ENCODE measurements at regions not wholly inside any gene's neighbourhood (a gene's known extent, or its start where the extent isn't known, plus 50 kb on each side); places are given as distances from the start of the nearest gene placed in this dataset.
"Not testable (repeated sequence)": the region's sequence is repeated elsewhere in the genome, so short reads cannot be mapped to it uniquely, and the experiment has no call there.

DNA sequence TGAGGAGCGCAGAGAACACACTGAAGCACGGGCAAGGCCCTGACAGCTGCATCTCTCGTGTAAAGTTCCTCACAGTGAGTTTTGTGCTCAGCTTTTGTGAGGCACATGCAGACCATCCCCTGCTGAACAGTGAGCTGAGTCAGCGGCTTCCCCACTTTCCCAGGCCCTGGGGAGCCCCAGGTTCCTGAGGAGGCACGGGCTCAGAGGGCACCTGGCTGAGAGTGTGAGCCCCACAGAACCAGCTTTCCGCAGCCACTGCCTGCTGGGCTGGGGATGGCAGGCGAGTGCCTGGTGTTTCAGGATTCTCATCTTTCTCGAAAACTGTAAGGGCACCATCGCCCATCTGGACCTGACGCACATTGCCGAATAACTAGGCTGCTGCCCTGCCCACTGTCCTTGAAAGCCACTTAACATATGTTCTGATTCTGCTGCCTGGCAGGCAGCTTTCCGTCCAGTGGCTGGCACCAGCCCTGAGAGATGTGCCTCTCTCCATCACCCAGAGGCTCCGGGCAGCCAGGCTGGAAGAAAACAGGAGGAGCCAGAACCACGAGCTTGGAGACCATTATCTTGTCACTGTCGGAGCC is 266.7 kb upstream of the FOXF1 start:
- no peak for FAIRE-seq

DNA sequence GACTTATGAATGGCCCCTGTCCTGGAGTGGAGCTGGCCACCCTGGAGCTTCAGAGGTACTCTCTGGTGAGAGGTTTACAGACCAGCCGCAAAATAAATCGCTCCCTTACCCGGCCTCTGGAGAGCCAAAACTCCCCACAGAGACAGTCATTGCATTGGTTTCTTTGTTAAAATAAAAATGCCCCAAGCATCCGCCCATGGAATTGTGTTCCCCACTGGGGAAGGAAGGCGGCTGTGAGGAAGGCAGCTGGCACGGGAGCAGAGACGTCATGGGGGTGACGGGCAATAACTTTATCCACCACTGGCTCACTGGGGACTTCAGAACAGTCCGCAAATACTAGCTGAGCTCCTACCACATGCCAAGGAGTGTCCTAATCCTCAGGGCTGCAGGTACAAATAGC is 266.2 kb upstream of the FOXF1 start:
- no peak for FAIRE-seq

DNA sequence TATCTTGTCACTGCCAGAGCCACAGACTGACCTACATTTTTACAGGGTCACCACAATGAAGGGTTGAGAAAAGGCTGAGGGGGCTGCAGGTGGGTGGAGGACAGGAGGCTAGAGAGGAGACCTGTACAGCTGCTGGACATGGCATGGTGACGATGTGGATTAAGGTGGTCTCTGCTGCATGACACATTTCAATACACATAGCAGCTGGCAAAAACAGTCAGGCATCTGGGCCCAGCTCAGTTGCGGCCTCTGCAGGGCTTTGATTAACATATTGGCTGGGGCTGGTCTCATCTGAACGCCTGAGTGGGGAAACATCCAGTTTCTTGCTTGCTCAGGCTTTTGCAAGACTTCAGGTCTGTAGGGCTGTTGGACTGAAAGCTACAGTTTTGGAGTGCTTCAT is 265.4 kb upstream of the FOXF1 start:
- no peak for FAIRE-seq

DNA sequence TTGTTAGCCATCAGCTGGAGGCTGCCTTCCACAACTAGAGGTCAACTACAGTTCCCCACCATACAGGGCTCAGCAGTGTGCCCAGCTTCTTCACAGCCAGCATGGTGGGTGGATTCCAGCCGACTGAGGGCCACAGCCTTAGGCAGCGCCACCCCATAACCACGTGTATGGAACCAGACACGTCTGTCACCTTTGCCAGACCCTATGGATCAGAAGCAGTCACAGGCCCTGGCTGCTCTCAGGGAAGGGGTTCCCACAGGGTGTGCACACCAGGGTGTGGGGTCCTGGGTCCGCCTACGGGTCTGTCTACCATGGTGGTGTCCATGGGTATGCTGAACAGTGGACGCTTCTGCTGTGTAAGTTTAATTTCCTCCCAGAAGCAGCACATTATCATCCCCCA is 265.0 kb upstream of the FOXF1 start:
- no peak for FAIRE-seq

DNA sequence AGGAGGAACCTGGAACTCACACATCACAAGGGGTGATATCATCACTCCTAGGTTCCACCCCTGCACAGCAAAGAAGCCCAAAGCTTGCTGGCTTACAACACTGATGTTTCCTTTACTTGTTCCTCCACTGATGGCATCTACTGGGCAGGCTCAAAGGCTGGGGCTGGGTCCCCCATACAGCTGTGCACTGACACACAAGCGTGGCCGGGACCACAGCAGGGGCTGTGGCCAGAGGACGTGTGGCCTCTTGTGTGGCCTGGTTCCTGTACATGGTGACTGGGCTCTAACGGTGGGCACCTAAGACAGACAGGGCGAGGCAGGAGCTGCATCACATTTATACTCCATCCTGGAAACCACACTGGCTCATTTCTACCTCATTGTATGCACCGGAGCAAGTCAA is 264.4 kb upstream of the FOXF1 start:
- no peak for FAIRE-seq

DNA sequence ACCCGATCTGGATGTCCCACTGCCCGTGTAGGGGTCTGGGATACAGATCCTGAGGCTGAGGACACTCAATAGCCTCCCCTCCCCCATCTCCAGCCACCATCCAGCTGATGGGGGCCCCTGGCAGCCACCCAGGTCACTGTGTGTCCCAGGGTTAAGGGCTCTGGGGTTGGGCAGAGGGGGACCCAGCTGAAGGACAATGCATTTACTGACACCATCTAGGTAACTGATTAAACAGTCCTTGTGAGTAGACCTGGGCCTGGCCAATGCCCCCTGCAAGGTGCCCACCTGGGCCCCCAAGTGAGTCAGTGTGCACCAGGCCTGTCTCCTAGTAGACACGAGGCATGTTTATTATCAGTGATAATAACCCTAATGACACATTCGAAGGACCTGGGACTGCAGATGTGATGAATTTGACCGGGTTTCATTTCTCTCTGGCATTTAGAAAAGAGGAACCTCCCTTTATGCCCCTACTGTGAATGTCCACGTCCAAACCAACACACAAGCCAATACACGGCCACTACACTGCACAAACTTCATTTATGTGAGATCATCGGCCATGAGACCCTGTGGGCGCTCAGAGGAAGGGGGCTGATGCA is 261.9 kb upstream of the FOXF1 start:
- no peak for FAIRE-seq

DNA sequence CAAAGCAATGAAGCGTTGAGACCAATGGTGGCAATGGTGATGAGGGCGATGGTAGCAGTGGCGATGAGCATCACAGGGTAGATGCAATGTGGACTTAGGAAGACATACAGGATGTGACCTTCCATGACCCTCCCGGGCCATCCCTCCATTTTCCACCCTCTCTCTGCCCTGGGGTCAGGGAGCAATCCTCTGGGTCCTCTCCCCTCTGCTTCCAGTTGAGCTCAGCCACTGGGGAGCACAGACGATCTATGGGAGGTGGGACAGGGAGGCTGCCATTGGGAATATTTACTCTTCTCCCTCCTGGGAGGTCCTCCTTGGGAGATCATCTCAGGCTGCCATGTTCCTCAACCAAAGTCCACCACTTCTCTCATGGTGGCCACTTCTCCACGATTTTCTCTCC is 260.7 kb upstream of the FOXF1 start:
- no peak for FAIRE-seq

DNA sequence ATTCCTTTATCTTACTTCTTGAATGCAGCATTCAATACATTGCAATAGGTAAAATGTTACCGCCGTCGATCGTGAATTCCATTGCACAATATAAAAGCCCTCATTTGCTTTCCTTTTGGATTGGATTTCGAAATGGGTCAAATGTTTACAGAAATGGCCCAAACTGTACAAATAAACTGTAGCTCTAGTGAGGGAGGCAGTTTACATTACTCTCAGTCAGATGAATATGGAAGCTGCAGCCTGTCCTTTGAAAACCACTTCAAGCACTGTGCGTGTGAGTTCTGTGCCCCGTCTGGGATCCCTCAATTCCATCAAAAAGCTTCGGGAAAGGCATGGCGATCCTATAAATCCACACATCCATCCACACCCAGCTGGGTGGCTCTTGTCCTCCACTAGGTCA is 258.6 kb upstream of the FOXF1 start:
- no peak for FAIRE-seq

DNA sequence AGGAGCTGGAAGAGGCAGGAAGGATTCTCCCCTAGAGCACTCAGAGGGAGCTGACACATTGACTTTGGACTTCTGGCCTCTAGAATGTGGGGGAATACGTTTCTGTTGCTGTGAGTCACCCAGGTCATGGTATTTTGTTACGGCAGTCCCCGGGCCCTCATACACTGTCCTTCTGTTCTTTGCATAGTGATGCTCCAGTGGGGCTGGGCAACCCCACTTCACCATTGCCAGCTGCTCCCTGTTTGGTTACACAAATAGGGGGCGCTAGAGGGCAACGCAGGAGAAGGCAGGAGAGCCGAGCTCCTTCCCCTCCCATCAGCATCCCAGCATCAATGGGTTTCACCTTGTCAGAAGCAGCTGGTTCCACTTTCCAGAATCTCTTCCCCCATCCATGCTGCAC is 257.7 kb upstream of the FOXF1 start:
- FAIRE-seq = no peak

DNA sequence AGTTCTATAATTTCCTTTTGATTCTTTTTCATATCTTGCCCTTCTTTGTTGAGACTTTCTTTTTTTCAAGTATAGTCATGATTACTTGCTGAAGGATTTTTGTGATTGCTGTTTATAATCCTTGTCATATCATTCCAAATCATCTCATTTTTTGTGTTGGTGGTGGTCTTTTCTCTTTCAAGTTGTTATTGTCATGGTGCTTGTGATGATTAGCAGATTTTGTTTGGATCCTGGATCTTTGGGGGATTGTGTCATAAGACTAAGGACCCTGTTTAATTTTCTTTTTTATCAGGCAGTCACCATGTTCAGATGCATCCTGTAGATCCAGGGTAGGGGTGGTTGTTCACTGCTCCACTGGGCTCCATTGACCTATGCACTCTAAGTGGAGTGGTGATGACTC is 254.4 kb upstream of the FOXF1 start:
- no peak for FAIRE-seq

DNA sequence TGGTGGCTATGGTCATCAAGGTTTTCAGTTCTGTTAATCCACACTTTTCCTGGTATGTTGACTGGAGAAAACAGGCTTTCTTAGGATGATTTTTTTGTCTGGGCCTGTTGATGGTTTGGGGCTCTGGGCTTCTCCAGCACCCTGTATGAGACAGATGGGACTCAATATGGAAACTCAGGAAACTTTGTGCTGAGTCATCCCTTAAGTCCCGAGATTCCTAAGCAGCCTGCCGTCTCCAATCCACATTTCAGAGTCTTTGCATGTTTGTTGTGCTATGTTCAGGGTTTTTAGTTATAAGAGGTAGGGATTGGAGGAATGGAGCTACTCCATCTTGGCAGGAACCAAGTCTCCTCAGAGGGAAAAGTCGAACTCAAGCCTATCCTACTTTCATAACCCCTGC is 253.3 kb upstream of the FOXF1 start:
- FAIRE-seq = no peak

DNA sequence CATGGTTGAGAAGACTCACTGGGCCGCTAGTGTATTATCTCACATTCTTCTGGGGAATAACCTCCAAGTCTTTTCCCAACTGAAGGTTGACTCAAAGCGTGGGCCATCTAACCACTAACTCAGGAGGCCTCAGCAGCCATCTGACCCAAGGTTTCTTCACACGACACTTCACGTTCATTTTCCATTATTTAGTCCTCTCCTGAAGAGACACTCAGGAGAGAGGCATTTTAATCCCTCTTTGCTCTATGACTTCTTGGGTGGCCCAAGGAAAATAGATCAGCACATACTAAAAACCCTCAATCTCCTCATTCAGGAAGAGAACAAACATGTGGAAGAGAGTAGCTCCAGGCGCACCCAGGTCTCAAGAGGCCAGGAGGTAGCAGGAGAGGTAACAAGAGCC is 252.8 kb upstream of the FOXF1 start:
- FAIRE-seq = no peak

DNA sequence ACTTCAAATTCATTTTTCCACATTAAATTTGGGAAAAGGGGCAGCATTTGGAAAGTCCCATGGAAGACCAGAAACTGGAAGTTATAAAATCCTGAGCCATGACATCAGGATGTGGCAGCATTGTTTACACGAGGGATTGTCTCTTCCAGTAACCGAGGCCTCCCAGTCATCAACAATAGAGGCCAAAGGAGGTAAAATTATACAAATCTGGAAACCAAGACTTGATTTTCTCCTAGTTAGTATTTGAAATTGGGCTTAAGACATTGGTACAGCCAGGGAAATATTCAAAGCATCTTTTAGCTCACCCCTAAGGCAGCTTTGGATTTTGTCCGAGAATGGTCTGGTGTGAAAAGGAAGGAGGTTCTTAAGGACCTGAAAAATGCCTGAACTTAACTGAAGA is 251.6 kb upstream of the FOXF1 start:
- FAIRE-seq = no peak

DNA sequence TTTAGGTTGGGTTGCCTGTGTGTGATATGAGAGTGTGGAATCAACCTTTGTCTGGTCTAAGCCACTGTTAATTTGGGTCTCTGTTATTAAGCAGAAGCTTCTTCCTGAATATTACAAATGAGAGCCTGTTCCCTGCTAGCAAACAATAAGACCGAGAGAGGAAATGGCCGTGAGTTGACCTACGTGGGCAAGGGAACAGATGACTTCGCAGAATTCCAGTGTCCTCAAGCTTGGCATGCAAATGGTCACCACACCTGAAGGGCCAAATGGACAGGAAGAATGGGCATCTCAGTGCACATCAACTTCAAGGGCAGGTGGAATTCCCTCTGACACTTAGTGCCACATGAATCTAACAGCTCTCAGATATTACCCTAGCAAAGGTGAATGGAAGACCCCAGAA is 250.8 kb upstream of the FOXF1 start:
- FAIRE-seq = no peak

DNA sequence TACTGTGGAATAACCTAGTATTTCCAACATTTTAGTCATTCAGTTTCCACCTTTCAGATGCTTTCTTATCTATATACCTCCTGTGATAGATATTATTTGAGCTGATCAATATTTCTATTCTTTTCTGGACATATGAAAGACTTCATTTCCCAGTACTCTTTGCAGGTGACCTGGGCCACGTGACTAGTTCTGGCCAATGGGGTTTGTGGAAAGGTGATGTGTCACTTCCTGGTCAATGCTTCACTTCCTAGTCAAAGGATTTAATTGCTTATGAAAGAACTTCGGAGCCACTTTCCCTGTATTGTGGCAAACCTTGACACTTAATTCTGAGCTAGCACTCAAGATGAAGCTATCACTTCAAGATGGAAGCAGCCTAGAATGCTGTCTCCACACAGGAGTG is 248.9 kb upstream of the FOXF1 start:
- no peak for FAIRE-seq

DNA sequence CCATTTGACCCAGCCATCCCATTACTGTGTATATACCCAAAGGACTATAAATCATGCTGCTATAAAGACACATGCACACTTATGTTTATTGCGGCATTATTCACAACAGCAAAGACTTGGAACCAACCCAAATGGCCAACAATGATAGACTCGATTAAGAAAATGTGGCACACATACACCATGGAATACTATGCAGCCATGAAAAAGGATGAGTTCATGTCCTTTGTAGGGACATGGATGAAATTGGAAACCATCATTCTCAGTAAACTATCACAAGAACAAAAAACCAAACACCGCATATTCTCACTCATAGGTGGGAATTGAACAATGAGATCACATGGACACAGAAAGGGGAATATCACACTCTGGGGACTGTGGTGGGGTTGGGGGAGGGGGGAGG is 242.7 kb upstream of the FOXF1 start:
- not testable (repeated sequence) for FAIRE-seq

DNA sequence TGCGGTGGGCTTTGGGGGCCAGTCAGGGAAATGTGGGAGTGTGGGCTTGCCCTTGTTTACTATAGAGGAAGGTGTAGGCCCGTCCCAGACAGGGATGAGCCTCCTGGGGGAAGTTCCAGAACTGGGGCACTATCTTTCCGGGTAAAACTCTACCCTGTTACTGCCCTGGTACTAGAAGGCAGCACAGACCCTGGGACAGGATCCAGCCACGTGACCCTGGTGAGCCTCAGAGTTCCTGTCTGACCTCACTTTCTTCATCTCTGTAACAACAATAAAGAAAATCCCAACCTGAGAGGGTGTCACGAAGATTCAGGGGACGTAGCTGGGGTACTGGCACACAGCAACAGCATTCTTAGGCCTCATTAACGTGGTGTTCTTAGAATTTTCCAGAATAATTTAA is 239.6 kb upstream of the FOXF1 start:
- no peak for FAIRE-seq

DNA sequence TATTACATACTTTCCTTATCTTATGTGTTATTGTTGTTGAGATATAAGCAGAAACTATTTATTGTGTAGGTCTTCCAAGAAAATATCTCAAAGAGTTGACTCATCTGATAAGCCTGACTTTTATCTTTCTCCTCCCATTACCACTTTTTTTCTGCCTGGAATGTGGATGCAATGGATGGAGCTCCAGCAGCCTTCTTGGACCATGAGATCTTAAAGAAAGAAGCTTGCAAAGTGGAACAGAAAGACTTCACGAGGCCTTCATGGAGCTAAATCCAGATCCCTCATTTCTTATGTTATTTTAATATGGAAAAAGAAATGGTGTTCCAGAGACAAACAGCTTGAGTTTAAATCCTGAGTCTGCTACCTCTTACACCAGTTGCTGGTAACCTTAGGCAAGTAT is 237.6 kb upstream of the FOXF1 start:
- FAIRE-seq = no peak

DNA sequence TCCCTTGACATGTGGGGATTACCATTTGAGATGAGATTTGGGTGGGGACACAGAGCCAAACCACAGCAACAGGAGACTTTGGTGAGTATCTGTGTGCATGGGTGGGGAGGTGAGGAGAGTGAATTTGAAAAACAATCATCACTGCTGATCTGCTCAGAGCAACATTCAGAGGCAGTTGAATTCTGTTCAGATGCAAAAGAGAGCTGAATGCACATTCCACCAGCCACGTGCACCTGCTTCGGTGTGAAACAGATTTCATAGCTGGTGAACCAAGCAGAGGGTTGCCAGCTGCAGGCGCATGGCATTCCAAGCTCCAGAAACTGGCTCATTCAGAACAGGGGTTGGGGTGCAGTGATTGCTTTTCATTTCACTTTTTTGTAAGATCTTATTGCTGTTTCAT is 233.1 kb upstream of the FOXF1 start:
- FAIRE-seq = no peak

DNA sequence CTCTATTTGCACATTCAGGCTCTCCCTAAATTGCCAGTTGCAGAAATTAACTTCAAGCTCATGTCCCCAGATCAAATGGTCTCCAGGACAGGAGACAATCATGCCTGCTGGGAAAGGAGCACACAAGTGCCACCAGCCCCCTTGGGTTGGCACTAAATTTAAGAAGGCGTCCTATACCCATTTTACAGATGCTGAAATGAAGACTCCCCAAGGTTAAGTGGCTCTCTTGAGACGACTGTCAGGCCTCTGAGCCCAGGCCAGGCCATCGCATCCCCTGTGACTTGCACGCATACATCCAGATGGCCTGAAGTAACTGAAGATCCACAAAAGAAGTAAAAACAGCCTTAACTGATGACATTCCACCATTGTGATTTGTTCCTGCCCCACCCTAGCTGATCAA is 232.5 kb upstream of the FOXF1 start:
- FAIRE-seq = not testable (repeated sequence)

DNA sequence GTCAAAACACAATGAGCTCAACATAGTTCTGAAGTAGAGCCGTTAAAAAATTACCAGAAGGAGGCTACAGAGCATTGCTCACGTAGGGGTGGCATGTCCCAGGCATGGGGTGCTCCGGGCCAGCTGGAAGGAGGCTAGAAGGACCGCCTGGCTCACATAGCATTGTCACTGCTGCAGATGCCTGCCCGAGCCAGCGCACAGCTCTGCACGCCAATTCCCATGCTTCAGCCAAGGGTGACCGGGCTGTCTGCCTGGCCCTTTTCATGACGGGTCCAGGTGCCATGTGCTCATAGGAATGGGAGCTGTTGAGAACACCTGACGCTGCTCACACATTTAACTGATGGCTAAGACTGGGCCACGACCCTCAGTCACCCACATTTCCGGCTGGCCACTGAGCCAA is 228.9 kb upstream of the FOXF1 start:
- FAIRE-seq = no peak

DNA sequence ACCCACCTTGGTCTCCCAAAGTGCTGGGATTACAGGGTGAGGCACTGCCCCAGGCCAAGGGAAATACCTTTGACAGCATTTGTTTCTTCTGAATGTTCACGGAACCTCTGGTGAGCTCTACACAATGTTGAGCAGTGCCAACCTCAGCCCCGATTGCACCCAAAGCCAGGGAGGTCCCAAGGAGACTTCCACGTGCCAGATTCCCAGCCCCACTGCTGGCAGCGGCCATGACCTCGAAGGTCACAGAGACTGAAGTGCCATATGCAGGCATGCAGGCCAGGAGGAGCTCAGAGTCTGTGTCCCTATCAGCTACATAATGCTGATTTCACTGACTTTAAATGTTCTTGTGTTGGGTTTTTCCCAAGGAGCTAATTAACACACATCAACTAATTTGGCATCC is 226.4 kb upstream of the FOXF1 start:
- FAIRE-seq = no peak

DNA sequence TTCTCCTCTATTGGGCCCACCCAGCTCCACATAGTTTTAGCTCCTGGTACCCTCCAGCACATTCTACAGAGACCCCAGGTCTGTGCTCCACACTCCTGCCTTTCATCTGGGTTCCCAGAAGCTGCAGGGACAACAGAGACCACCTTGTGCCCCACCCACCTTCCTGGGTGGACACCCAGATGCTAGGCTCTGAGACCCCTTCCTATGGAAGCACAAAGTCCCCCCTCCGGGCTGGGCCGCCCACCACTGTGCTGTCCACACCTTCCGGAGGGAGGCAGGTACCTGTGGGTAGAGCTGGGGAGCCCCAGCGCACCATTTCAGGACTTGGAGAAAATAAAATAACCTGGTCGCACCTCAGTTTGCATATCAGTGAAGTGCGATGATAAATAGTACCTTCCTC is 224.9 kb upstream of the FOXF1 start:
- FAIRE-seq = no peak

DNA sequence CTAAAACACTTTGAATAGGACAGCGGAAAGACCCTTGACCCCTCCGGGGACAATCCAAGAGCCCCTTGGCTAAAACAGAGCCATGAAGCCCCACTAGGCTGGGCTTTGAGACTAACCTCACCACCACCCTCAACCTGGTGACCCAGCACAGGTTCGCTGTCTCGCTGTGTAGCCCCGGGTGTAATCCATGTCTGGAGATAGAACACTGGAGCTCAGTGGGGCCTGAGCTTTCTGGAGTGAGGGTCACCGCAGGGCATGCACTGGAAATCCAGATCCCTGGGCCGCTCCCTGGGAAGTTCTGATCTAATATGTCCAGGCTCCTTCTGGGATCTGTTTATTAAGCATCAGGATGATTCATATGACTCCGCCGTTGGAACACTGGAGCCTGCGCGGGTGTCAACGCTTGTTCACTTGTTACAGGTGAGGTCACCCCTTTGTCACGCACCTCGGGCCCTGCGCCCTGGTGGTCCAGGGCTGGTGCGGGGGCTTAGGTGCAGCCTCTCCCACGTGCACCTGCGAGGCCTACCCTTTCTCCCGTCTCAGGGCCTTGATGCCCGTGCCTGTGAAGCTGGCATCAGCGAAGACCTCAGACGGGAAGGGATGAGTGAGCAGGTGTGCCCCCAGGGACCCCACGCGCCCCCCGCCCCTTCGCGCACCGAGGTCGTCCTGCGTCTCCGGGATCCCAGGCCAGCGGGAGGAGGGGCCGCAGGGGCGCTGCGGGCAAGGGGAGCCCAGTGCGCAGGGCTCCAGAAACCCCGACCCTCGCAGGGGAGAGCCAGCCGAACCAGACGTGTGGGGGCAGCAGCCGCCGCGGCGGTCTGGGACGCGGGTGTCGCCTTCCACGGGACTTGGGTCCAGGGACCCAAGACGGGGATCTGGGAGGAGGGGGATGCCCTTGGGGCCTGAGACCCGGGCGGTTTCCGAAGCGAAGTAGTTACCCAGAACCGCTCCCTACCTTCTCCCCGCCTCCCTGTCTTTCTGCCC is 224.1 kb upstream of the FOXF1 start:
- FAIRE-seq = no peak

Data from islet of Langerhans (tissue), 1 donor.